ENCODE measurements at regions not wholly inside any gene's neighbourhood (a gene's known extent, or its start where the extent isn't known, plus 50 kb on each side); places are given as distances from the start of the nearest gene placed in this dataset.

DNA sequence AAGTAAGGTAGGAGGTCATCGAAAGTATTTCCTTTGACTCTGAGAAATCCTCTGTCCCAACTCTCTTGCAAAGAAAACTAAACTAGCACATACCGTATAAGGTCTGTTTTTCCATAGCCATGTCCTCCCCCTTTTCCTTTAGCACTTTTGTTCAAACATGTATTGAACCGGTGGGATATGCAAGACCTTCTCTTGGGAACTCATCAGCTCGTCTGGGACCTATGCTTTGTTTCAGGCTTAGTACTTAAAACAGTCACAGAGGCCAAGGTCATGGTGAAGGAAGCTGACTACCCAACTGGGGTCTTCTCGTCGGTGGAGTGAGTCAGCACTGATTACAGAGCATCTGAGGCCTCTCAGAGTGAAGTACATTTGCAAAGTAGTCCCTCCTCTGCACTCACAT is 185.0 kb downstream of the ZBTB18 start:
- TF ChIP-seq, protein P1, sequence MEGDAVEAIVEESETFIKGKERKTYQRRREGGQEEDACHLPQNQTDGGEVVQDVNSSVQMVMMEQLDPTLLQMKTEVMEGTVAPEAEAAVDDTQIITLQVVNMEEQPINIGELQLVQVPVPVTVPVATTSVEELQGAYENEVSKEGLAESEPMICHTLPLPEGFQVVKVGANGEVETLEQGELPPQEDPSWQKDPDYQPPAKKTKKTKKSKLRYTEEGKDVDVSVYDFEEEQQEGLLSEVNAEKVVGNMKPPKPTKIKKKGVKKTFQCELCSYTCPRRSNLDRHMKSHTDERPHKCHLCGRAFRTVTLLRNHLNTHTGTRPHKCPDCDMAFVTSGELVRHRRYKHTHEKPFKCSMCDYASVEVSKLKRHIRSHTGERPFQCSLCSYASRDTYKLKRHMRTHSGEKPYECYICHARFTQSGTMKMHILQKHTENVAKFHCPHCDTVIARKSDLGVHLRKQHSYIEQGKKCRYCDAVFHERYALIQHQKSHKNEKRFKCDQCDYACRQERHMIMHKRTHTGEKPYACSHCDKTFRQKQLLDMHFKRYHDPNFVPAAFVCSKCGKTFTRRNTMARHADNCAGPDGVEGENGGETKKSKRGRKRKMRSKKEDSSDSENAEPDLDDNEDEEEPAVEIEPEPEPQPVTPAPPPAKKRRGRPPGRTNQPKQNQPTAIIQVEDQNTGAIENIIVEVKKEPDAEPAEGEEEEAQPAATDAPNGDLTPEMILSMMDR (IDR thresholded peaks at IDR 0.05), result no peak
- Histone ChIP-seq H3K9ac (no peak overlapping the region), H3K27ac (no peak overlapping the region), H3K4me1 (no peaks in the 10 kb centered on the region), H3K4me3 (ENCODE audit: low read depth, low read length) (no peak overlapping the region), H3K4me2 (ENCODE audit: low read length) (no peak overlapping the region), H2AFZ (no peak overlapping the region), H3K9me3 (ENCODE audit: control insufficient read depth, low read length) (no peaks in the 10 kb centered on the region), H3K79me2 (no peaks in the 10 kb centered on the region), H3K27me3 (ENCODE audit: control insufficient read depth, insufficient read depth, low read length) (no peaks in the 10 kb centered on the region), H3K36me3 (ENCODE audit: control insufficient read depth, insufficient read depth, low read length) (no peaks in the 10 kb centered on the region)

DNA sequence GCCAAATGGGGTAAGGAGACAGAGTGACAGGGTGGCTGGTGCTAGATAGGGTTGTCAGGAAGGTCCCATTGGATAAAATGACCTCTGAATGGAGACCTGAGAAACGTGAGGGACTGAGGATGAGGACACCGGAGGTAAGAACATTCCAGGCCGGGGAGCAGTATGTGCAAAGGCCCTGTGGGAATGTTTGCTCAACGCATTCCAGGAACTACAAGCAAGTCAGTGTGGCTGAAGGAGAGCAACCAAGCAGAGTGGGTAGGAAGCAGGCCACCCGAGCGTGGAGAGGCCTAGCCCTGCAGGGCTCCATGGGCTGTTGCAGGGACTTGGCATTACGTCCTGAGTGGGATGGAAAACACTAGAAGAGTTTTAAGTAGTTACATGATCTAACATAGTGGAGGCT is 185.6 kb downstream of the ZBTB18 start:
- H3K27ac ChIP-seq, result no peak overlapping the region
- H3K27me3 ChIP-seq (ENCODE audit: control insufficient read depth, insufficient read depth, low read length), result no peaks in the 10 kb centered on the region
- no peak overlapping the region for H3K4me3 ChIP-seq (ENCODE audit: low read depth, low read length)
- H2AFZ ChIP-seq, result no peak overlapping the region
- H3K4me2 ChIP-seq (ENCODE audit: low read length), result no peak overlapping the region
- no peaks in the 10 kb centered on the region for H3K79me2 ChIP-seq
- no peaks in the 10 kb centered on the region for H3K4me1 ChIP-seq
- TF ChIP-seq, protein P1 (IDR thresholded peaks at IDR 0.05), result no peak
- H3K36me3 ChIP-seq (ENCODE audit: control insufficient read depth, insufficient read depth, low read length), result no peaks in the 10 kb centered on the region
- H3K9me3 ChIP-seq (ENCODE audit: control insufficient read depth, low read length), result no peaks in the 10 kb centered on the region
- no peak overlapping the region for H3K9ac ChIP-seq

DNA sequence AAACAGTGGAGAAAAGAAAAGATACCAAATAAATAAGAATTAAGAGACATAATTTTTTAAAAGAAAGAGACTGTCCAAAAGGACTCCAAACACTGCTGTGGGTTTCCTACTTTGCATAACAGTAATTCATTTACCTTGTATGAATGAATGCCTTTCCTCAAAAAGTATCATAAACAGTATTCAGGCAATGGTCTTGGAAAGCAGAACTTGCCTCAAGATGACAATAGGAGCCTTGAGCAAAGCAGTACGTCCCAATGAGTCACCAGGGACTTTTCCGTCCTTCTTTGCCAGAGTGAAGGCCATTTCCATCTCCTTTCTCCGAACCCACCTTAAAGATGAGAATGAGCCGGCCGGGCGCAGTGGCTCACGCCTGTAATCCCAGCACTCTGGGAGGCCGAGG is 186.4 kb downstream of the ZBTB18 start:
- no peaks in the 10 kb centered on the region for H3K9me3 ChIP-seq (ENCODE audit: control insufficient read depth, low read length)
- H2AFZ ChIP-seq, result no peak overlapping the region
- TF ChIP-seq, protein P1 (IDR thresholded peaks at IDR 0.05), result no peak
- H3K4me1 ChIP-seq, result no peaks in the 10 kb centered on the region
- no peak overlapping the region for H3K4me2 ChIP-seq (ENCODE audit: low read length)
- no peak overlapping the region for H3K4me3 ChIP-seq (ENCODE audit: low read depth, low read length)
- H3K79me2 ChIP-seq, result no peaks in the 10 kb centered on the region
- no peak overlapping the region for H3K9ac ChIP-seq
- H3K36me3 ChIP-seq (ENCODE audit: control insufficient read depth, insufficient read depth, low read length), result no peaks in the 10 kb centered on the region
- H3K27ac ChIP-seq, result no peak overlapping the region
- H3K27me3 ChIP-seq (ENCODE audit: control insufficient read depth, insufficient read depth, low read length), result no peaks in the 10 kb centered on the region

DNA sequence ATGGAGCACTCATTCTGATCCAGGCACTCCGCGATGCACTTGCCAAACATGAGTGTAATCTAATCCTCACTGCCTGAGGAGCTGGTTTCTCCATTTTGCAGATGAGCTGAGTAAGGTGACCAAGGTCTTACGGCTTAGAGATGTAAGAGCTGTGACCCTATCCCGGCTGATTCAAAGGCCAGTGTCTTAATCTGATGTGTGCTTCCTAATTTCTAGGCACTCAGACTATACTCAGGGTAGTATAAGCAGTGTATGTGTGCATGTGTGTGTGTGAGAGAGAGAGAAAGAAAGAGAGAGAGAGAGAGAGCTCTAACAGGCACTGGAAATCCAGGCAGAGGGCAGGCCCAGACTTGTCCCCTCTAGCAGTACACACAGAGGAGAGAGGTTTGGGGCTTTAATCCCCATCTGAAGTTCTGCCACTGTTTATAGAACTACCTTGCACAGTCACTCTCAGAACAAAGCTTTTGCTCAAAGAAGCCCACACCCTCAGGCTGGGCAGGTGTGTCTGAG is 188.2 kb downstream of the ZBTB18 start:
- no peaks in the 10 kb centered on the region for H3K4me1 ChIP-seq
- no peaks in the 10 kb centered on the region for H3K9me3 ChIP-seq (ENCODE audit: control insufficient read depth, low read length)
- no peak overlapping the region for H3K27ac ChIP-seq
- H3K4me3 ChIP-seq (ENCODE audit: low read depth, low read length), result no peak overlapping the region
- no peak overlapping the region for H2AFZ ChIP-seq
- H3K36me3 ChIP-seq (ENCODE audit: control insufficient read depth, insufficient read depth, low read length), result no peaks in the 10 kb centered on the region
- H3K79me2 ChIP-seq, result no peaks in the 10 kb centered on the region
- H3K4me2 ChIP-seq (ENCODE audit: low read length), result no peak overlapping the region
- no peaks in the 10 kb centered on the region for H3K27me3 ChIP-seq (ENCODE audit: control insufficient read depth, insufficient read depth, low read length)
- H3K9ac ChIP-seq, result no peak overlapping the region
- TF ChIP-seq, protein P1 (IDR thresholded peaks at IDR 0.05), result no peak

DNA sequence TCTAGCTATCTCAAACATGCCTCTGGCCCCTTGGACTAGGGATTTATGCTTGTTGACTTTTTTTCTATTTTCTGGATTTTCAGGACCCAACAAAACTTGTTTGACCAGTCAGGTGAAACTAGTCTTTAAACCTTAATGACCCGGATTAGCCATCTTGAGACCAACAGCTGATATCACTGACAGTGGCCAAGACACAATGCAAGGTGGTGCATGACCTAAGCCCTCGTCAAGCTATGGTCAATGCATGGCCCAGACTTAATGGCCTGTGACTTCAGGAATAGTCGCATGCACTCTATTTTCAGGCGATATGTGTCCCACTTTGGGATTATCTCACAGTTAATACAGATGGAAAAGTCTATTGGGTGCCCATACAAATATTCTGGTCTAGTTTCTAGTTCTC is 190.4 kb downstream of the ZBTB18 start:
- no peak overlapping the region for H3K4me2 ChIP-seq (ENCODE audit: low read length)
- no peaks in the 10 kb centered on the region for H3K36me3 ChIP-seq (ENCODE audit: control insufficient read depth, insufficient read depth, low read length)
- no peaks in the 10 kb centered on the region for H3K4me1 ChIP-seq
- H3K27ac ChIP-seq, result no peak overlapping the region
- H3K79me2 ChIP-seq, result no peaks in the 10 kb centered on the region
- H3K9ac ChIP-seq, result no peak overlapping the region
- H3K27me3 ChIP-seq (ENCODE audit: control insufficient read depth, insufficient read depth, low read length), result no peaks in the 10 kb centered on the region
- H3K9me3 ChIP-seq (ENCODE audit: control insufficient read depth, low read length), result no peaks in the 10 kb centered on the region
- H2AFZ ChIP-seq, result no peak overlapping the region
- TF ChIP-seq, protein P1 (IDR thresholded peaks at IDR 0.05), result no peak
- no peak overlapping the region for H3K4me3 ChIP-seq (ENCODE audit: low read depth, low read length)
